Activated CD4-positive, alpha-beta T cell treated with anti-CD3 and anti-CD28 coated beads for 36 hours (primary cell): ENCODE measurements at regions not wholly inside any gene's neighbourhood (a gene's known extent, or its start where the extent isn't known, plus 50 kb on each side); places are given as distances from the start of the nearest gene placed in this dataset.

Experiments
- ATAC-seq: fragments of 200-7000 bp; cut with Tn5 transposase; one replicate; pipeline ENCODE4 v1.10.0; 2021; ENCODE audit warnings: mild to moderate bottlenecking, moderate library complexity
- CTCF ChIA-PET: fragments of 350-600 bp; sonication (Branson Sonifier 250); formaldehyde crosslinking; loops from one replicate; lab custom pipeline; 2021; ENCODE audit warnings: antibody characterized with exemption; lab: Charles Lee
- POLR2A ChIA-PET: fragments of 350-600 bp; sonication (Branson Sonifier 250); formaldehyde crosslinking; loops from one replicate; lab custom pipeline; 2021; ENCODE audit warnings: antibody characterized with exemption, inconsistent platforms; lab: Charles Lee
- DNase-seq: peaks from one replicate; pipeline ENCODE4 v3.0.0-alpha.2; 2020
- H3K27ac Mint-ChIP-seq: one replicate; pipeline ENCODE4 v1.8.0; 2021; ENCODE audit warnings: mixed read lengths
- H3K27me3 Mint-ChIP-seq: one replicate; pipeline ENCODE4 v1.8.0; 2021; ENCODE audit warnings: mixed read lengths
- H3K36me3 Mint-ChIP-seq: one replicate; pipeline ENCODE4 v1.8.0; 2021; ENCODE audit warnings: low read depth, mixed read lengths
- H3K4me1 Mint-ChIP-seq: one replicate; pipeline ENCODE4 v1.8.0; 2021; ENCODE audit warnings: mixed read lengths
- H3K4me3 Mint-ChIP-seq: one replicate; pipeline ENCODE4 v1.8.0; 2021; ENCODE audit warnings: mild to moderate bottlenecking, moderate library complexity, mixed read lengths
- H3K9me3 Mint-ChIP-seq: one replicate; pipeline ENCODE4 v1.8.0; 2021; ENCODE audit warnings: low read depth, mixed read lengths
- intact Hi-C, 2 experiments: fragments of 100-400 bp; cut with DNase I in 1 of 2; cut with micrococcal nuclease in 1 of 2; formaldehyde crosslinking; loops; one replicate each; pipeline versions ENCODE4 v1.14.2 to v1.15.1; 2022 to 2024; cut with DNase I, micrococcal nuclease

- no peak for ATAC-seq
- Mint-ChIP-seq H3K4me3 (no peak overlapping the region), H3K27ac (no peak overlapping the region), H3K36me3 (no peaks in the 10 kb centered on the region), H3K4me1 (no peaks in the 10 kb centered on the region), H3K9me3 (peaks cover 4% of the 10 kb centered on the region), H3K27me3 (no peaks in the 10 kb centered on the region)
- ChIA-PET CTCF (no interaction called here), POLR2A (no interaction called here)
- intact Hi-C loops: no loop called here
- no peak for DNase-seq
Measured at GRCh38 chr1:189866606-189867005, 611.1 kb downstream of the BRINP3 start.

- H3K4me1 Mint-ChIP-seq: no peaks in the 10 kb centered on the region
- POLR2A ChIA-PET: no interaction called here
- no peak for ATAC-seq
Measured at GRCh38 chr1:189868021-189868420, 609.6 kb downstream of the BRINP3 start.

GRCh38 chr1:189874715-189875435 lies 602.8 kb downstream of the BRINP3 start:
- intact Hi-C loops: no loop called here

More at GRCh38 chr1:189868021-189868420, 609.6 kb downstream of the BRINP3 start:
- no peak for DNase-seq
- no peak overlapping the region for H3K4me3 Mint-ChIP-seq
- CTCF ChIA-PET: no interaction called here
- no peaks in the 10 kb centered on the region for H3K36me3 Mint-ChIP-seq
- H3K27ac Mint-ChIP-seq: no peak overlapping the region
- no peaks in the 10 kb centered on the region for H3K27me3 Mint-ChIP-seq
- H3K9me3 Mint-ChIP-seq: no peaks in the 10 kb centered on the region
- intact Hi-C loops: no loop called here

GRCh38 chr1:189880135-189880534 lies 597.5 kb downstream of the BRINP3 start:
- Mint-ChIP-seq H3K9me3 (peaks cover 7% of the 10 kb centered on the region), H3K4me1 (no peaks in the 10 kb centered on the region), H3K4me3 (no peak overlapping the region), H3K36me3 (no peaks in the 10 kb centered on the region), H3K27me3 (no peaks in the 10 kb centered on the region), H3K27ac (no peak overlapping the region)
- ChIA-PET POLR2A (no interaction called here), CTCF (no interaction called here)
- ATAC-seq: no peak
- DNase-seq: no peak
- intact Hi-C loops: no loop called here

More at GRCh38 chr1:189874715-189875435, 602.8 kb downstream of the BRINP3 start:
- DNase-seq: no peak
- H3K27me3 Mint-ChIP-seq: no peaks in the 10 kb centered on the region
- H3K36me3 Mint-ChIP-seq: no peaks in the 10 kb centered on the region
- H3K4me3 Mint-ChIP-seq: no peak overlapping the region
- H3K27ac Mint-ChIP-seq: no peak overlapping the region
- ATAC-seq: no peak
- ChIA-PET CTCF (interaction anchor here (1.0 kb wide), 1 partner anchor 9 kb away, joined by 3 read pairs; no protein-coding TSS in a partner anchor), POLR2A (no interaction called here)
- H3K4me1 Mint-ChIP-seq: no peaks in the 10 kb centered on the region
- peaks cover 2% of the 10 kb centered on the region for H3K9me3 Mint-ChIP-seq

GRCh38 chr1:189899686-189900425 lies 577.8 kb downstream of the BRINP3 start:
- no peak for DNase-seq
- H3K9me3 Mint-ChIP-seq: peaks cover 10% of the 10 kb centered on the region
- no peak overlapping the region for H3K27ac Mint-ChIP-seq
- ATAC-seq: no peak
- H3K4me3 Mint-ChIP-seq: no peak overlapping the region
- CTCF ChIA-PET: no interaction called here
- POLR2A ChIA-PET: no interaction called here
- no peaks in the 10 kb centered on the region for H3K36me3 Mint-ChIP-seq
- no peaks in the 10 kb centered on the region for H3K27me3 Mint-ChIP-seq
- H3K4me1 Mint-ChIP-seq: no peaks in the 10 kb centered on the region
- intact Hi-C loops: no loop called here

GRCh38 chr1:189904509-189904908 lies 573.2 kb downstream of the BRINP3 start:
- CTCF ChIA-PET: no interaction called here
- POLR2A ChIA-PET: no interaction called here
- no peaks in the 10 kb centered on the region for H3K4me1 Mint-ChIP-seq
- intact Hi-C loops: no loop called here
- peaks cover 12% of the 10 kb centered on the region for H3K9me3 Mint-ChIP-seq
- no peaks in the 10 kb centered on the region for H3K27me3 Mint-ChIP-seq
- H3K36me3 Mint-ChIP-seq: no peaks in the 10 kb centered on the region
- no peak overlapping the region for H3K27ac Mint-ChIP-seq
- ATAC-seq (no peak), DNase-seq (no peak)
- H3K4me3 Mint-ChIP-seq: no peak overlapping the region

GRCh38 chr1:189908113-189908512 lies 569.6 kb downstream of the BRINP3 start:
- Mint-ChIP-seq H3K27ac (no peak overlapping the region), H3K27me3 (no peaks in the 10 kb centered on the region), H3K4me1 (no peaks in the 10 kb centered on the region), H3K9me3 (peaks cover 16% of the 10 kb centered on the region), H3K4me3 (no peak overlapping the region), H3K36me3 (no peaks in the 10 kb centered on the region)
- ChIA-PET POLR2A (no interaction called here), CTCF (no interaction called here)
- intact Hi-C loops: no loop called here
- DNase-seq (no peak), ATAC-seq (no peak)

- Mint-ChIP-seq H3K36me3 (no peaks in the 10 kb centered on the region), H3K4me3 (no peak overlapping the region), H3K9me3 (peaks cover 23% of the 10 kb centered on the region), H3K4me1 (no peaks in the 10 kb centered on the region), H3K27me3 (no peaks in the 10 kb centered on the region), H3K27ac (no peak overlapping the region)
- intact Hi-C loops: no loop called here
- ChIA-PET CTCF (no interaction called here), POLR2A (no interaction called here)
- DNase-seq (no peak), ATAC-seq (no peak)
Measured at GRCh38 chr1:189921613-189922012, 556.1 kb downstream of the BRINP3 start.

- intact Hi-C loops: no loop called here
- POLR2A ChIA-PET: no interaction called here
Measured at GRCh38 chr1:189927641-189928040, 550.0 kb downstream of the BRINP3 start.

GRCh38 chr1:189929501-189930099 lies 548.1 kb downstream of the BRINP3 start:
- H3K4me1 Mint-ChIP-seq: no peaks in the 10 kb centered on the region
- CTCF ChIA-PET: no interaction called here
- H3K9me3 Mint-ChIP-seq: peaks cover 19% of the 10 kb centered on the region
- POLR2A ChIA-PET: no interaction called here
- H3K27me3 Mint-ChIP-seq: no peaks in the 10 kb centered on the region
- no peak overlapping the region for H3K27ac Mint-ChIP-seq
- ATAC-seq (no peak), DNase-seq (no peak)
- H3K36me3 Mint-ChIP-seq: no peaks in the 10 kb centered on the region
- no peak overlapping the region for H3K4me3 Mint-ChIP-seq
- intact Hi-C loops: no loop called here

More at GRCh38 chr1:189927641-189928040, 550.0 kb downstream of the BRINP3 start:
- CTCF ChIA-PET: no interaction called here
- H3K9me3 Mint-ChIP-seq: peaks cover 27% of the 10 kb centered on the region
- ATAC-seq: no peak
- H3K27ac Mint-ChIP-seq: no peak overlapping the region
- H3K4me3 Mint-ChIP-seq: no peak overlapping the region
- no peaks in the 10 kb centered on the region for H3K4me1 Mint-ChIP-seq
- no peaks in the 10 kb centered on the region for H3K27me3 Mint-ChIP-seq
- H3K36me3 Mint-ChIP-seq: no peaks in the 10 kb centered on the region
- no peak for DNase-seq

- no peaks in the 10 kb centered on the region for H3K27me3 Mint-ChIP-seq
- H3K4me1 Mint-ChIP-seq: no peaks in the 10 kb centered on the region
- intact Hi-C loops: no loop called here
- no peak for DNase-seq
- H3K9me3 Mint-ChIP-seq: peaks cover 7% of the 10 kb centered on the region
- H3K36me3 Mint-ChIP-seq: no peaks in the 10 kb centered on the region
- ChIA-PET CTCF (no interaction called here), POLR2A (no interaction called here)
- no peak overlapping the region for H3K4me3 Mint-ChIP-seq
- no peak for ATAC-seq
- no peak overlapping the region for H3K27ac Mint-ChIP-seq
Measured at GRCh38 chr1:189936861-189937260, 540.8 kb downstream of the BRINP3 start.

- no peak for ATAC-seq
- Mint-ChIP-seq H3K36me3 (no peaks in the 10 kb centered on the region), H3K27me3 (no peaks in the 10 kb centered on the region), H3K27ac (no peak overlapping the region), H3K4me3 (no peak overlapping the region), H3K9me3 (peaks cover 4% of the 10 kb centered on the region), H3K4me1 (no peaks in the 10 kb centered on the region)
- intact Hi-C loops: no loop called here
- ChIA-PET POLR2A (no interaction called here), CTCF (no interaction called here)
- no peak for DNase-seq
Measured at GRCh38 chr1:189939967-189940366, 537.7 kb downstream of the BRINP3 start.
